Transverse colon (tissue), 4 donors: ENCODE measurements at regions not wholly inside any gene's neighbourhood (a gene's known extent, or its start where the extent isn't known, plus 50 kb on each side); places are given as distances from the start of the nearest gene placed in this dataset.

Experiments
- CTCF ChIP-seq, 5 experiments: fragments of 200-600 bp in 3 of 5; fragments of 450-650 bp in 2 of 5; sonication (generic) in 3 of 5; IDR thresholded peaks; 1 replicate in 2 of 5; 2 replicates in 3 of 5; pipeline ENCODE4 v1.5.1; 2016 to 2017; ENCODE audit warnings: antibody characterized with exemption in 5 of 5, inconsistent platforms in 3 of 5, mild to moderate bottlenecking in 2 of 5, moderate library complexity in 1 of 5
- POLR2A ChIP-seq: fragments of 450-650 bp; IDR thresholded peaks from one replicate; pipeline ENCODE4 v1.6.1; 2016; ENCODE audit warnings: antibody characterized with exemption, mild to moderate bottlenecking, moderate library complexity
- POLR2AphosphoS5 ChIP-seq, 3 donors: sonication (generic); formaldehyde crosslinking; IDR thresholded peaks; one replicate each; pipeline ENCODE4 v1.6.1; 2016; ENCODE audit warnings: antibody characterized with exemption in 3 of 3

- TF ChIP-seq POLR2AphosphoS5 (IDR thresholded peaks at IDR 0.05): no peak
- TF ChIP-seq CTCF (IDR thresholded peaks at IDR 0.05): no peak
- TF ChIP-seq POLR2A: no peak
Observed at GRCh38 chr6:91042656-91043055, 455.8 kb upstream of the MAP3K7 start.
